ENCODE measurements at regions not wholly inside any gene's neighbourhood (a gene's known extent, or its start where the extent isn't known, plus 50 kb on each side); places are given as distances from the start of the nearest gene placed in this dataset.

GRCh38 chr6:170162775-170163404, 128.0 kb downstream of the DLL1 start:
- no peak for DNase-seq (ENCODE audit: low spot score)

GRCh38 chr6:170162011-170162774, 128.7 kb downstream of the DLL1 start:
- no peak for DNase-seq (ENCODE audit: low spot score)

- DNase-seq (ENCODE audit: low spot score): no peak
Observed at GRCh38 chr6:170160628-170161611, 130.0 kb downstream of the DLL1 start.

GRCh38 chr6:170160031-170160627, 130.7 kb downstream of the DLL1 start:
- DNase-seq (ENCODE audit: low spot score): no peak

GRCh38 chr6:170159022-170159965, 131.6 kb downstream of the DLL1 start:
- no peak for DNase-seq (ENCODE audit: low spot score)

GRCh38 chr6:170158296-170159021, 132.4 kb downstream of the DLL1 start:
- no peak for DNase-seq (ENCODE audit: low spot score)

GRCh38 chr6:170157567-170158218, 133.2 kb downstream of the DLL1 start:
- DNase-seq (ENCODE audit: low spot score): no peak

GRCh38 chr6:170156448-170157375, 134.2 kb downstream of the DLL1 start:
- no peak for DNase-seq (ENCODE audit: low spot score)

GRCh38 chr6:170155464-170156196, 135.2 kb downstream of the DLL1 start:
- DNase-seq (ENCODE audit: low spot score): no peak

- no peak for DNase-seq (ENCODE audit: low spot score)
Observed at GRCh38 chr6:170153436-170154319, 137.2 kb downstream of the DLL1 start.

- no peak for DNase-seq (ENCODE audit: low spot score)
Observed at GRCh38 chr6:170152989-170153388, 137.9 kb downstream of the DLL1 start.

- DNase-seq (ENCODE audit: low spot score): no peak
Observed at GRCh38 chr6:170152124-170152926, 138.6 kb downstream of the DLL1 start.

GRCh38 chr6:170151804-170152123, 139.1 kb downstream of the DLL1 start:
- DNase-seq (ENCODE audit: low spot score): no peak

GRCh38 chr6:170151321-170151771, 139.5 kb downstream of the DLL1 start:
- DNase-seq (ENCODE audit: low spot score): no peak

- DNase-seq (ENCODE audit: low spot score): no peak
Observed at GRCh38 chr6:170150590-170150945, 140.3 kb downstream of the DLL1 start.
